Dermis blood vessel endothelial cell (primary cell): ENCODE measurements at regions not wholly inside any gene's neighbourhood (a gene's known extent, or its start where the extent isn't known, plus 50 kb on each side); places are given as distances from the start of the nearest gene placed in this dataset.

Source experiments
- DNase-seq: peaks from one replicate; pipeline ENCODE4 v3.0.0; 2010

- DNase-seq: no peak
These were observed 472.8 kb downstream of the CCSER2 start for GRCh38 chr10:84801156-84801555.

- DNase-seq: no peak
These were observed 473.5 kb downstream of the CCSER2 start for GRCh38 chr10:84801916-84802315.

GRCh38 chr10:84805149-84805548 is 476.8 kb downstream of the CCSER2 start:
- no peak for DNase-seq

- DNase-seq: no peak
These were observed 482.7 kb downstream of the CCSER2 start for GRCh38 chr10:84811113-84811512.

GRCh38 chr10:84818961-84819360 is 490.6 kb downstream of the CCSER2 start:
- DNase-seq: no peak

GRCh38 chr10:84820120-84820519 is 491.7 kb downstream of the CCSER2 start:
- DNase-seq: no peak

- no peak for DNase-seq
These were observed 492.2 kb downstream of the CCSER2 start for GRCh38 chr10:84820596-84820995.

- no peak for DNase-seq
These were observed 494.7 kb downstream of the CCSER2 start for GRCh38 chr10:84822931-84823630.

- DNase-seq: no peak
These were observed 496.1 kb downstream of the CCSER2 start for GRCh38 chr10:84824525-84824924.

GRCh38 chr10:84825330-84825729 is 496.9 kb downstream of the CCSER2 start:
- DNase-seq: no peak

- DNase-seq: no peak
These were observed 498.3 kb downstream of the CCSER2 start for GRCh38 chr10:84826704-84827103.

GRCh38 chr10:84829131-84829530 is 500.7 kb downstream of the CCSER2 start:
- DNase-seq: no peak

GRCh38 chr10:84837041-84837812 is 508.8 kb downstream of the CCSER2 start:
- DNase-seq: no peak

GRCh38 chr10:84837877-84838276 is 509.5 kb downstream of the CCSER2 start:
- DNase-seq: no peak

- DNase-seq: no peak
These were observed 510.5 kb downstream of the CCSER2 start for GRCh38 chr10:84838851-84839250.

- no peak for DNase-seq
These were observed 514.2 kb downstream of the CCSER2 start for GRCh38 chr10:84842593-84842992.

GRCh38 chr10:84844461-84844860 is 516.1 kb downstream of the CCSER2 start:
- DNase-seq: no peak

- DNase-seq: no peak
These were observed 517.4 kb downstream of the CCSER2 start for GRCh38 chr10:84845628-84846261.

- DNase-seq: no peak
These were observed 518.4 kb downstream of the CCSER2 start for GRCh38 chr10:84846658-84847316.

- DNase-seq: no peak
These were observed 520.6 kb downstream of the CCSER2 start for GRCh38 chr10:84848967-84849366.

- no peak for DNase-seq
These were observed 522.4 kb downstream of the CCSER2 start for GRCh38 chr10:84850826-84851225.

- DNase-seq: no peak
These were observed 526.0 kb downstream of the CCSER2 start for GRCh38 chr10:84854439-84854838.

- DNase-seq: no peak
These were observed 532.5 kb downstream of the CCSER2 start for GRCh38 chr10:84860855-84861254.
